Prostate gland (tissue), 2 donors: ENCODE measurements at regions not wholly inside any gene's neighbourhood (a gene's known extent, or its start where the extent isn't known, plus 50 kb on each side); places are given as distances from the start of the nearest gene placed in this dataset.

ENCODE experiments used
- DNase-seq: peaks from one replicate; pipeline ENCODE4 v3.0.0-alpha.2; 2019; ENCODE audit warnings: low spot score
- H3K27ac ChIP-seq, 2 donors: fragments of 200-600 bp; sonication (generic); 2 replicates each; pipeline ENCODE4 v1.5.1; 2017 to 2019
- H3K27me3 ChIP-seq: fragments of 200-600 bp; sonication (generic); replicated peaks from 2 replicates; pipeline ENCODE4 v1.5.1; 2019; ENCODE audit not compliant: insufficient read depth
- H3K36me3 ChIP-seq, 2 donors: fragments of 200-600 bp; sonication (generic); 1 replicate in 1 of 2; 2 replicates in 1 of 2; pipeline versions ENCODE4 v1.5.1 to v1.8.1; 2017 to 2019
- H3K4me1 ChIP-seq: fragments of 200-600 bp; sonication (generic); replicated peaks from 2 replicates; pipeline ENCODE4 v1.5.1; 2019
- H3K4me3 ChIP-seq, 2 donors: fragments of 200-600 bp; sonication (generic); 2 replicates each; pipeline ENCODE4 v1.5.1; 2017 to 2019
- H3K9me3 ChIP-seq: fragments of 200-600 bp; sonication (generic); 2 replicates; pipeline ENCODE4 v1.5.1; 2017
- CTCF ChIP-seq, 4 experiments: fragments of 200-600 bp in 2 of 4; fragments of 450-650 bp in 2 of 4; sonication (generic) in 2 of 4; IDR thresholded peaks; 1 replicate in 3 of 4; 2 replicates in 1 of 4; pipeline ENCODE4 v1.5.1; 2016 to 2019; ENCODE audit warnings: antibody characterized with exemption in 4 of 4, mild to moderate bottlenecking in 2 of 4, moderate library complexity in 2 of 4
- POLR2A ChIP-seq: fragments of 450-650 bp; IDR thresholded peaks from one replicate; pipeline ENCODE4 v1.6.1; 2016; ENCODE audit warnings: antibody characterized with exemption, mild to moderate bottlenecking
- POLR2AphosphoS5 ChIP-seq: sonication (generic); formaldehyde crosslinking; IDR thresholded peaks from one replicate; pipeline ENCODE4 v1.6.1; 2017; ENCODE audit warnings: antibody characterized with exemption
- WGBS: methylation state at CpG from one replicate; pipeline ENCODE4 v1.1.5; 2018; 5-methylcytosine and 5-hydroxymethylcytosine counted together
- intact Hi-C: fragments of 100-400 bp; cut with DNase I; formaldehyde crosslinking; loops from one replicate; pipeline ENCODE4 v1.14.2; 2022

DNA sequence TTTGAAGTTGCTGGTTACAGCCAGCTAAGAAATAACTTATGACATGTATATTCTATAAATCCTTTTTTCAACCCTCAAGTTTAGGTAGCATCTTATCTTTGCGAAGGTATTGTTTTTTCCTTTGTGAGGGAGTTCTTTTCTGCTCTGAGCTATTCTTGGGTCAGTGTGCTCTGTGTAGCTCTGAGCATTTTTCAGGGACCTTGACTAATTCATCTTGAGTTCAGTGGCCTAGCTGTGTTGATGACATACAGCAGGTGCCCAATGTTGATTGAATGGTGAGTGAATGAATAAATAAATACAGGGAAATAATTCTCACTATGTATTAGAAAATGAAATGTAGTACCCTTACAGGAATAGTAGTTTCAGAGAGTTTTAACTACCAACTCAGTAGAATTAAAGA, 335.3 kb downstream of the IL20RB start:
- no peaks in the 10 kb centered on the region for H3K36me3 ChIP-seq
- H3K4me1 ChIP-seq: no peaks in the 10 kb centered on the region
- intact Hi-C loops: no loop called here
- no peak overlapping the region for H3K4me3 ChIP-seq
- H3K27ac ChIP-seq: no peak overlapping the region
- H3K27me3 ChIP-seq: no peaks in the 10 kb centered on the region
- no peak for DNase-seq
- H3K9me3 ChIP-seq: no peaks in the 10 kb centered on the region
- no peak for TF ChIP-seq POLR2A
- TF ChIP-seq POLR2AphosphoS5: no peak
- TF ChIP-seq CTCF (IDR thresholded peaks at IDR 0.05): no peak
- WGBS: 78% methylated on average over 1 of the region's 1 CpG

DNA sequence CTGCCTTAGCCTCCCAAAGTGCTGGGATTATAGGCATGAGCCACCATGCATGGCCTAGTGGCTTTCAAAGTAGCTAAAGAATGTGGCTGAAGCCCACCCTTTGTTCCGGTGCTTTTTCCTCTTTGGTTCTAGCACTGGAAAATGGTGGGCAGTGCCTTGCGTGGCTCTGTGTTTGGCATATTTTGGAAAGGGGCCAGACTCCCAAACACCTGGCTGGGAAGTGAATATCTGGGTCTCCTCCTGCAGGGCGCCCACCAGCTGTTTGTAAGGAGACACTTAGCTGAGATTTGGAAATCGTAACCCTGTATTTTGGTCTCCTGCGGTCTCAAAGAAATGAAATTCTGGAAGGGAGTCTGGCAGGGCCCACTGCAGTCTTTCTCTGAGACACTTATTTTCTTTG, 336.4 kb downstream of the IL20RB start:
- no peaks in the 10 kb centered on the region for H3K9me3 ChIP-seq
- no peak overlapping the region for H3K27ac ChIP-seq
- WGBS: 63% methylated on average over 5 of the region's 5 CpGs
- no peak for DNase-seq
- no peaks in the 10 kb centered on the region for H3K4me1 ChIP-seq
- no peak overlapping the region for H3K4me3 ChIP-seq
- H3K36me3 ChIP-seq: no peaks in the 10 kb centered on the region
- no peaks in the 10 kb centered on the region for H3K27me3 ChIP-seq
- TF ChIP-seq POLR2A (no peak), CTCF (IDR thresholded peaks at IDR 0.05) (no peak), POLR2AphosphoS5 (no peak)
- intact Hi-C loops: no loop called here

DNA sequence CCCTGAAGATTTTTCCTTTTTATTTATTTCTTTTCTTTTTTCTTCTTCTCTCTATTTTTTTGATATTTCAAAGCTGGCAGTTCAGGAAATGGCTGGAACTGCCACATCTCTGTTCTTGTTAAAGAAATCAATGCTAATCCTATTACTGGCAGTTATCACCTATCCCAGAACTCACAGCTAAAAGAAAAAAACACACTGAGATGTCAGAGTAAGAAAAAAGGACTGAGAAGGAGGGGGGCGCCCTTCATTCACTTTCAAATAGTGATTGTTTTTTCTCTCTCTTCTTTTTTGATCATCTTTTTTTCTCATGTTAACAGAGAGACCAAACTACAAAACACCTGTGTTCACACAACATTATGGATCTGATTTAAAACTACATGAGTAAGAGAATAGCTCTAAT, 337.1 kb downstream of the IL20RB start:
- TF ChIP-seq POLR2AphosphoS5 (no peak), CTCF (IDR thresholded peaks at IDR 0.05) (no peak), POLR2A (no peak)
- Histone ChIP-seq H3K4me3 (no peak overlapping the region), H3K9me3 (no peaks in the 10 kb centered on the region), H3K27me3 (no peaks in the 10 kb centered on the region), H3K27ac (no peak overlapping the region), H3K4me1 (no peaks in the 10 kb centered on the region), H3K36me3 (no peaks in the 10 kb centered on the region)
- intact Hi-C loops: no loop called here
- 47% methylated on average over 1 of the region's 1 CpG for WGBS
- no peak for DNase-seq

DNA sequence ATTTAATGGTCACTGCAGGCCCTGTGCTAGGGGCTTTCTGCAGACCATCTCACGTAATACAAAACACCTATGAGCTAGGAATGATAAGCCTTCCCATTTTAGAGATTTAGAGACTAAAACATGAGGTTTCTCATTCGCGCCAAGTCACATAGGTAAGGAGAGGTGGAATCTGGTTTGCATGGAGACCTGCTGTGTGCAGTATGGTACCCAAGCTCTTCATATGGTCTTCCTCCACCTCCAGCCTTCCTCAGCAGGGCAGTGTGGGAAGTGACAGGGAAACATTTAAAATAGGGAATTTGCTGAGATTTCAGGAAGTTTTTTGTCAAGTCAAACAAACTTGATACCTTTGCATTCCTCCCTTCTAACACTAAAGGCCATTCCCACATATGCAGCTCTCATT, 337.6 kb downstream of the IL20RB start:
- H3K27ac ChIP-seq: no peak overlapping the region
- TF ChIP-seq POLR2AphosphoS5 (no peak), POLR2A (no peak)
- no peak for DNase-seq
- no peaks in the 10 kb centered on the region for H3K36me3 ChIP-seq
- WGBS: 91% methylated on average over 3 of the region's 3 CpGs
- no peaks in the 10 kb centered on the region for H3K9me3 ChIP-seq
- intact Hi-C loops: no loop called here
- no peak overlapping the region for H3K4me3 ChIP-seq
- H3K4me1 ChIP-seq: no peaks in the 10 kb centered on the region
- no peaks in the 10 kb centered on the region for H3K27me3 ChIP-seq

GRCh38 chr3:137296116-137296515, 338.3 kb downstream of the IL20RB start:
- Histone ChIP-seq H3K4me1 (no peaks in the 10 kb centered on the region), H3K36me3 (no peaks in the 10 kb centered on the region), H3K9me3 (no peaks in the 10 kb centered on the region), H3K27me3 (no peaks in the 10 kb centered on the region), H3K4me3 (no peak overlapping the region), H3K27ac (no peak overlapping the region)
- no peak for DNase-seq
- intact Hi-C loops: no loop called here
- 41% methylated on average over 2 of the region's 2 CpGs for WGBS
- TF ChIP-seq CTCF (IDR thresholded peaks at IDR 0.05) (no peak), POLR2A (no peak), POLR2AphosphoS5 (no peak)
